HPDE6-E6E7 (cell line): ENCODE measurements at regions not wholly inside any gene's neighbourhood (a gene's known extent, or its start where the extent isn't known, plus 50 kb on each side); places are given as distances from the start of the nearest gene placed in this dataset.
"Not testable (repeated sequence)": the region's sequence is repeated elsewhere in the genome, so short reads cannot be mapped to it uniquely, and the experiment has no call there.

Experiments
- DNase-seq: peaks from one replicate; pipeline ENCODE4 v3.0.0; 2011; ENCODE audit warnings: missing footprints; ENCODE audit errors: extremely low spot score

GRCh38 chr22:22977479-22978200 lies 90.0 kb downstream of the IGLL5 start:
- no peak for DNase-seq

- no peak for DNase-seq
Measured at GRCh38 chr22:22978637-22979036, 91.0 kb downstream of the IGLL5 start.

- DNase-seq = no peak
Measured at GRCh38 chr22:22979121-22979724, 91.1 kb upstream of the GNAZ start.

- no peak for DNase-seq
Measured at GRCh38 chr22:22979954-22980353, 90.4 kb upstream of the GNAZ start.

- DNase-seq = no peak
Measured at GRCh38 chr22:22981670-22982571, 88.4 kb upstream of the GNAZ start.

GRCh38 chr22:22982616-22983015 lies 87.7 kb upstream of the GNAZ start:
- no peak for DNase-seq

- no peak for DNase-seq
Measured at GRCh38 chr22:22983123-22983522, 87.2 kb upstream of the GNAZ start.

- DNase-seq = no peak
Measured at GRCh38 chr22:22983816-22984215, 86.5 kb upstream of the GNAZ start.

- no peak for DNase-seq
Measured at GRCh38 chr22:22984967-22985366, 85.4 kb upstream of the GNAZ start.

GRCh38 chr22:22986008-22986407 lies 84.3 kb upstream of the GNAZ start:
- no peak for DNase-seq

- DNase-seq = no peak
Measured at GRCh38 chr22:22986640-22987039, 83.7 kb upstream of the GNAZ start.

GRCh38 chr22:22988150-22988549 lies 82.2 kb upstream of the GNAZ start:
- DNase-seq = no peak

- no peak for DNase-seq
Measured at GRCh38 chr22:22988785-22989184, 81.5 kb upstream of the GNAZ start.

- no peak for DNase-seq
Measured at GRCh38 chr22:22989856-22990255, 80.5 kb upstream of the GNAZ start.

- DNase-seq = not testable (repeated sequence)
Measured at GRCh38 chr22:22990711-22991505, 79.4 kb upstream of the GNAZ start.

GRCh38 chr22:22992474-22992873 lies 77.8 kb upstream of the GNAZ start:
- no peak for DNase-seq

- no peak for DNase-seq
Measured at GRCh38 chr22:22993184-22993583, 77.1 kb upstream of the GNAZ start.

- DNase-seq = no peak
Measured at GRCh38 chr22:22995166-22995565, 75.2 kb upstream of the GNAZ start.

GRCh38 chr22:22996511-22997261 lies 73.6 kb upstream of the GNAZ start:
- no peak for DNase-seq

GRCh38 chr22:22997262-22997898 lies 72.9 kb upstream of the GNAZ start:
- no peak for DNase-seq

- DNase-seq = no peak
Measured at GRCh38 chr22:22997988-22998387, 72.3 kb upstream of the GNAZ start.
